ENCODE measurements at regions not wholly inside any gene's neighbourhood (a gene's known extent, or its start where the extent isn't known, plus 50 kb on each side); places are given as distances from the start of the nearest gene placed in this dataset.

- H3K4me3 ChIP-seq (ENCODE audit: low read depth, low read length), result no peak overlapping the region
- no peaks in the 10 kb centered on the region for H3K27me3 ChIP-seq (ENCODE audit: control insufficient read depth, insufficient read depth, low read length)
- no peak overlapping the region for H3K9ac ChIP-seq (ENCODE audit: low read depth, low read length)
- no peak overlapping the region for H3K27ac ChIP-seq (ENCODE audit: low read depth, low read length)
- no peaks in the 10 kb centered on the region for H3K4me1 ChIP-seq (ENCODE audit: control insufficient read depth, insufficient read depth, low read length)
- H3K36me3 ChIP-seq (ENCODE audit: control insufficient read depth, insufficient read depth, low read length), result no peaks in the 10 kb centered on the region
- H3K9me3 ChIP-seq (ENCODE audit: control insufficient read depth, insufficient read depth, low read length), result peaks cover 15% of the 10 kb centered on the region
Observed at GRCh38 chr2:238997137-238997390, 149.2 kb downstream of the TWIST2 start.

GRCh38 chr2:238997684-238998083 is 149.8 kb downstream of the TWIST2 start:
- Histone ChIP-seq H3K4me1 (ENCODE audit: control insufficient read depth, insufficient read depth, low read length) (no peaks in the 10 kb centered on the region), H3K36me3 (ENCODE audit: control insufficient read depth, insufficient read depth, low read length) (no peaks in the 10 kb centered on the region), H3K9ac (ENCODE audit: low read depth, low read length) (no peak overlapping the region), H3K27me3 (ENCODE audit: control insufficient read depth, insufficient read depth, low read length) (no peaks in the 10 kb centered on the region), H3K4me3 (ENCODE audit: low read depth, low read length) (no peak overlapping the region), H3K27ac (ENCODE audit: low read depth, low read length) (no peak overlapping the region), H3K9me3 (ENCODE audit: control insufficient read depth, insufficient read depth, low read length) (peaks cover 15% of the 10 kb centered on the region)

Data from HUES48 (cell line).